ENCODE measurements at regions not wholly inside any gene's neighbourhood (a gene's known extent, or its start where the extent isn't known, plus 50 kb on each side); places are given as distances from the start of the nearest gene placed in this dataset.

DNA sequence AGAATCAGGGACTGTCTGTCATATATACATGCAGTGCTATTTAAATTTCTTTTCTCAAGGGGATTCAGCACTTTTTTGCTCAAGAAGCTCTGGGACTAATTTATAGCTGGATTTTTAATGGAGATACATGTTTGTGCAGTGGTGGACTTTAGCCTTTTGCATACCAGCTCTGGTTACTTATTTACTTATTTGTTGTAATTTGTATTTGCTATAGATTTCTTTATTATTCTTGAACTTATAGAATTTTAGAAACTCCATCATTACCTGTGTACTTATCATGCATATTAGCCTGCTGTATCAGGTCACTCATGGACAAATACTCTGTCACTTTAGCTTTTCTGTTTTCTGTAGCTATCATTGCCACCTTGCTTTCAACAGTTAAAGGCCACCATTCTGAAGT, 1296.9 kb upstream of the TMPRSS15 start:
- no peak for DNase-seq
- Mint-ChIP-seq H3K27ac (no peak overlapping the region), H3K27me3 (no peaks in the 10 kb centered on the region), H3K36me3 (ENCODE audit: low read depth) (no peaks in the 10 kb centered on the region), H3K4me3 (no peak overlapping the region), H3K4me1 (no peaks in the 10 kb centered on the region), H3K9me3 (peaks cover 24% of the 10 kb centered on the region)
- CTCF ChIA-PET = no interaction called here
- POLR2A ChIA-PET = no interaction called here

DNA sequence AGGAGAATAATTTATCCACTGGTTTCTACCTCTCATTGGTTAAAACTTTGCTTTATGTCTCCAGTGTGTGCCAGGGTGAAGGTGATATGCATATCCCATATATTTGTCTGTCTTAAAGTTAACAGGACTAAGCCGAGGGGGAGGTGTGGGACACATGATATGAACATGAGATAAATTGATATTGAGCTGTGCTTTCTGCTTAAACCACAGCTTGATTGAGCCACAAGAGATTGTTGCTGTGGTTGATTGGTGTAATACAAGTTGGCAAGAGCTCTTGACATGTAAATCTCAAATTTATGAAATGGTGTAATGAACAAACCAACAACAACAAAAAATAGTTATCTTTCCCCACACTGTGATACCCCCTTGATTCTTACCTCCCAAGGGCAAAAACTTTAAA, 1295.5 kb upstream of the NCAM2 start:
- peaks cover 27% of the 10 kb centered on the region for H3K9me3 Mint-ChIP-seq
- ChIA-PET CTCF (no interaction called here), POLR2A (no interaction called here)

DNA sequence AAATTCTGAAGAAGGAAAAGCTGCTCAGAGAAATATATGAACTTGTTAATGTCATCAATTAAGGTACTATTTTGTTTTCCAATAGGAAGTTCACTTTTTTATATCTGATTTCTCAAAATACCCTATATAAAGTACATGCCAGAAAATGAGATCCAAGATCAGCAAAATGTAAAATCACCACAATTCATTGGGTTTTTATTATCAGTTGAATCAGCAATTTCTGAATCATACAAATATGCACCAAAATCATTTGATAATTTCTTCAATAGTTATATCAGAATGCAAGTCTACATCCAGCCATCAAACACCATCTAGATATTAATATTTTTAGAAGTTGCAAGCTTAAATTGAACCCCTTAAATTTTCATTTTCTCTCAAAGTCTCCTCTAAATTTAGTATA, 1293.4 kb upstream of the NCAM2 start:
- H3K9me3 Mint-ChIP-seq = peaks cover 25% of the 10 kb centered on the region
- H3K27ac Mint-ChIP-seq = no peak overlapping the region
- H3K4me3 Mint-ChIP-seq = no peak overlapping the region
- H3K4me1 Mint-ChIP-seq = no peaks in the 10 kb centered on the region
- ChIA-PET POLR2A (no interaction called here), CTCF (no interaction called here)
- DNase-seq = no peak
- no peaks in the 10 kb centered on the region for H3K36me3 Mint-ChIP-seq (ENCODE audit: low read depth)
- no peaks in the 10 kb centered on the region for H3K27me3 Mint-ChIP-seq

More for the DNA sequence above, 1295.5 kb upstream of the NCAM2 start:
- DNase-seq = no peak
- H3K36me3 Mint-ChIP-seq (ENCODE audit: low read depth) = no peaks in the 10 kb centered on the region
- H3K4me1 Mint-ChIP-seq = no peaks in the 10 kb centered on the region
- H3K27me3 Mint-ChIP-seq = no peaks in the 10 kb centered on the region
- no peak overlapping the region for H3K4me3 Mint-ChIP-seq
- no peak overlapping the region for H3K27ac Mint-ChIP-seq

DNA sequence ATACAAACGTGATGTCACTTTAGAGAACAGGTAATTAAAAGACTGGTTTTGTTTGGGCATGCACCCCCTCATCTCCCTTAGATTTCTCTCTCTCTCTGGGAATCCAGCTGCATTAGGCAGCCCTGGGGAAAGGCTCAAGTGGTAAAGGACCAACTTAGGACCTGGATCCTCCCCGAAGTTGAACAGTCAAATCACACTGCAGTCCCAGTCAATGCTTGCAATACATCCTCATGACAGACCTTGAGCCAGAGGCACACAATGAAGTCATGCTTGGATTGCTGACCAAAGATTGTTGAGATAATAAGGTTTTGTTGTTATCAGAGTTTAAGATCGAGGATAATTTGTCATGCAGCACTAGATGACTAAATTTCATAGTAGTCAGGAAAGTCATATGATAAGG, 1285.8 kb upstream of the NCAM2 start:
- ChIA-PET CTCF (no interaction called here), POLR2A (no interaction called here)
- Mint-ChIP-seq H3K4me1 (no peaks in the 10 kb centered on the region), H3K4me3 (no peak overlapping the region), H3K27me3 (no peaks in the 10 kb centered on the region), H3K27ac (no peak overlapping the region), H3K36me3 (ENCODE audit: low read depth) (no peaks in the 10 kb centered on the region), H3K9me3 (peaks cover 28% of the 10 kb centered on the region)
- DNase-seq = no peak

DNA sequence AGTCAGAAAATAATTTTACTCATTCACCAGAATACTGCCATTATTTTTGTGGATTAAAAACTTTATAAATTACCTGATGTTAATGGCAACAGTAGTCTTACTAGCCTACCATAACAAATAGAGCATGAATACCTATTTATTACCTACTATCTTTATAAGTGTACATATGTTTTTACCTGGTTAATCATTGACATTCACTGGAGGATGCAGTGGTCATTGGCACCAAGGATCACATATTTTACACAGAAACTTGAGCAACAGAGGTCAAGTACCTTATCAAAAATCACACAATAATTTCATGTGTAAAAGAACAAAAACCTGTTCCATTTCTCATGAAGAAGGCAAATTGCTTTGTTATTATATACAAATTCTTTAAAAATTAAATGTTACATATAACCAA, 1284.9 kb upstream of the NCAM2 start:
- CTCF ChIA-PET = no interaction called here
- no peak for DNase-seq
- Mint-ChIP-seq H3K27me3 (no peaks in the 10 kb centered on the region), H3K36me3 (ENCODE audit: low read depth) (no peaks in the 10 kb centered on the region), H3K9me3 (peaks cover 28% of the 10 kb centered on the region), H3K4me3 (no peak overlapping the region), H3K27ac (no peak overlapping the region), H3K4me1 (no peaks in the 10 kb centered on the region)
- POLR2A ChIA-PET = no interaction called here

DNA sequence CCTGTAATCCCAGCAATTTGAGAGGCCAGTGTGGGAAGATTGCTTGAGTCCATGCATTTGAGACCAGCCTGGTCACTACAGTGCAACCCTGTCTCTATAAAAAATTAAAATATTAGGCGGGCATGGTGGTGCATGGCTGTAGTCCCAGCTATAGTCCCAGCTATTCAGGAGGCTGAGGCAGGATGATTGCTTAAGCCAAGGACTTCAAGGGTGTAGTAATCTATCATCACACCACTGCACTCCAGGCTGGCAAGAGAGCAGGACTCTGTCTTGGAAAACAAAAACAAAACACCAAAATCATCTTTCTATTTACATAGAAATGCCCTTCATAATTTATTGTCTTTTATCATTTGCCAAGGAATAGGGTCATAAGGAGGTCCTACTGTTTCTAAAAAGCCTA, 1274.1 kb upstream of the NCAM2 start:
- no peak overlapping the region for H3K4me3 Mint-ChIP-seq
- H3K9me3 Mint-ChIP-seq = peaks cover 5% of the 10 kb centered on the region
- CTCF ChIA-PET = no interaction called here
- H3K36me3 Mint-ChIP-seq (ENCODE audit: low read depth) = no peaks in the 10 kb centered on the region
- no peaks in the 10 kb centered on the region for H3K4me1 Mint-ChIP-seq
- POLR2A ChIA-PET = no interaction called here
- no peak for DNase-seq
- H3K27ac Mint-ChIP-seq = no peak overlapping the region
- H3K27me3 Mint-ChIP-seq = no peaks in the 10 kb centered on the region

DNA sequence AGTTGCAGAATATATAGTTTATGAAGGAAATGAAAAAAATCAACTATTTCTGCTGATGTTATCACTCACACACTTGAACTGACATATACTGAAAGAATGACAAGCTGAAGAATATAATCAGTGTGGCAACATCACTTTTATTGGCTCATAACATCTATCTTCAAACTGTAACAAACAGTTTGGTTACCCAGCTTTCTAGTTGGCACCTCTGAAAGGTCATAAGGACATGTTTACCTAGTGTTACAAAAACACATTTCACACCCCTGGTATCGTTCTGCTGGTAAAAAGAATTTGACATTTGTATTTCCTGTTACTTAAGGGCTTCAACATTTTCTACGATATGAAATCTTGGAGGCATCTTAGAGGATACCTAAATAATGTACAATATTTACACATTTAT, 1267.0 kb upstream of the NCAM2 start:
- no peak for DNase-seq
- POLR2A ChIA-PET = no interaction called here
- Mint-ChIP-seq H3K27ac (no peak overlapping the region), H3K9me3 (peaks cover 8% of the 10 kb centered on the region), H3K4me1 (no peaks in the 10 kb centered on the region), H3K36me3 (ENCODE audit: low read depth) (no peaks in the 10 kb centered on the region), H3K27me3 (no peaks in the 10 kb centered on the region), H3K4me3 (no peak overlapping the region)
- CTCF ChIA-PET = no interaction called here

DNA sequence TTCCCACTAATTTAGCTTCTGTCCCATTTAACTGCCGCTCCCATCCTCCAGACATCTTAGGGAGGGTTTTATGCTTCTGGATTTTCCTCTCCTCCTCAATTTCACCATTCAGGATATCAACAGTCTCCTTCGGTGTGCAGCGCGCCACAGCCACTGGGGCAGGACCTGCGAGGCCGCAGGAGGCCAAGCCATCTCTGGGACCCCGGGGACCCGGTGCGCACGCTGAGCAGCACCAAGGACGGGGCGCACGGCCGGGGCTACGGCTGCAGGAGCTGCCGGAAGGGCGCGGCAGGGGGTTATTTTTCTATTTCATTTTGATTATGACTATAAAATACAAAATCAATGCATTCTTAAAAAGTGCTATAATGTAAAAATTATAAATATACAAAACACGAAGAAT, 1238.4 kb upstream of the NCAM2 start:
- POLR2A ChIA-PET = no interaction called here
- no peaks in the 10 kb centered on the region for H3K36me3 Mint-ChIP-seq (ENCODE audit: low read depth)
- peaks cover 17% of the 10 kb centered on the region for H3K9me3 Mint-ChIP-seq
- no peak overlapping the region for H3K4me3 Mint-ChIP-seq
- H3K27ac Mint-ChIP-seq = no peak overlapping the region
- no peaks in the 10 kb centered on the region for H3K4me1 Mint-ChIP-seq
- CTCF ChIA-PET = no interaction called here
- H3K27me3 Mint-ChIP-seq = no peaks in the 10 kb centered on the region
- no peak for DNase-seq

DNA sequence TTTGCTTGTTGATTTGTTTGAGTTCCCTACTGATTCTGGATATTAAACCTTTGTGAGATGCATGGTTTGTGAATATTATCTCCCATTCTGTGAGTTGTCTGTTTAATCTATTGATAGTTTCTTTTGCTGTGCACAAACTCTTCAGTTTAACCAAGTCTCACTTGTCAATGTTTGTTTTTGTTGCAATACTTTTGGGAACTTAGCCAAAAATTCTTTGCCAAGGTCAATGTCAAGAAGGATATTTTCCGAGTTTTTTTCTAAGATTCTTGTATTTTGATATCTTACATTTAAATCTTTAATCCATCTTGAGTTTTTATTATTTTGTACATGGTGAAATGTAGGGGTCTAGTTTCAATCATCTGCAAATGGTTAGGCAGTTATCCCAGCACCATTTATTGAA, 1230.7 kb upstream of the NCAM2 start:
- POLR2A ChIA-PET = no interaction called here
- H3K36me3 Mint-ChIP-seq (ENCODE audit: low read depth) = no peaks in the 10 kb centered on the region
- DNase-seq = no peak
- H3K4me3 Mint-ChIP-seq = no peak overlapping the region
- H3K27ac Mint-ChIP-seq = no peak overlapping the region
- peaks cover 16% of the 10 kb centered on the region for H3K9me3 Mint-ChIP-seq
- H3K4me1 Mint-ChIP-seq = no peaks in the 10 kb centered on the region
- CTCF ChIA-PET = no interaction called here
- H3K27me3 Mint-ChIP-seq = no peaks in the 10 kb centered on the region

DNA sequence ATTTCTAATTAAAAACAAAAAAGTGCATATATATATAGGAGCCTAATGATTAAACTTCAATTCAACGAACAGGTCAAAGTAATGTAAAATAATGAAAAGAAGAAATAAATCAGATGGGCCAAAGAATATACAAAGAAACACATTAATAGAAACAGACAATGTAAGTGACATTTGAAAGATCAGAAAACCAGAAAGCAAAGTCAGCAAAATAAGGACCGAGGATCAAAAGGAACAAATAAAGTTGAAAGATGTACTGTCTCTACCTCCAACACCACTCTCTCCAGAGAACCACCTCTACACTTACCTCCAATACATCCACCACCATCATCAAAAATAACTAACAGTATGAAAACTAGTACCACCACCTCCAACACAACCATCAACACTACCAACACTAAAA, 1226.3 kb upstream of the NCAM2 start:
- POLR2A ChIA-PET = no interaction called here
- no peak for DNase-seq
- H3K4me1 Mint-ChIP-seq = no peaks in the 10 kb centered on the region
- H3K9me3 Mint-ChIP-seq = peaks cover 16% of the 10 kb centered on the region
- H3K27ac Mint-ChIP-seq = no peak overlapping the region
- no peaks in the 10 kb centered on the region for H3K27me3 Mint-ChIP-seq
- no peak overlapping the region for H3K4me3 Mint-ChIP-seq
- H3K36me3 Mint-ChIP-seq (ENCODE audit: low read depth) = no peaks in the 10 kb centered on the region
- CTCF ChIA-PET = no interaction called here

DNA sequence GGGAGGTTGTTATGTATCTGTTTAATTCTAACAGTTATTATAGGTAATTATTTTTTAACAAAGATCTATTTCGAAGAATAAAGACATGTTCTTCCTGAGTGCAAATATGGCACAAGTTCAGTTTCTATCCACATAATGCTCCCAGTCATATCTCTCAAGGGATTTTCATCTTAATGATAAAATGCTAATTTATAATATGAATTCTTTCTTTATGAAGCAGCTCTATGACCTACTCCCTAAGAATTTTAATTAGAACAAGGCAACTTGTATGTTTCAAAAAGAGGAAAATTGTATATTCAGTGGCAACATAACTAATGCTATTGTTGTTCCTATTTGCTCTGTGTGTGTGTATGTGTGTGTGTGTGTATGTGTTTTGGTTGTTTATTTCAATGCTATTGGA, 1222.1 kb upstream of the NCAM2 start:
- CTCF ChIA-PET = no interaction called here
- no peak overlapping the region for H3K4me3 Mint-ChIP-seq
- no peaks in the 10 kb centered on the region for H3K4me1 Mint-ChIP-seq
- H3K36me3 Mint-ChIP-seq (ENCODE audit: low read depth) = no peaks in the 10 kb centered on the region
- no peak overlapping the region for H3K27ac Mint-ChIP-seq
- POLR2A ChIA-PET = no interaction called here
- H3K9me3 Mint-ChIP-seq = peaks cover 10% of the 10 kb centered on the region
- DNase-seq = no peak
- H3K27me3 Mint-ChIP-seq = no peaks in the 10 kb centered on the region

DNA sequence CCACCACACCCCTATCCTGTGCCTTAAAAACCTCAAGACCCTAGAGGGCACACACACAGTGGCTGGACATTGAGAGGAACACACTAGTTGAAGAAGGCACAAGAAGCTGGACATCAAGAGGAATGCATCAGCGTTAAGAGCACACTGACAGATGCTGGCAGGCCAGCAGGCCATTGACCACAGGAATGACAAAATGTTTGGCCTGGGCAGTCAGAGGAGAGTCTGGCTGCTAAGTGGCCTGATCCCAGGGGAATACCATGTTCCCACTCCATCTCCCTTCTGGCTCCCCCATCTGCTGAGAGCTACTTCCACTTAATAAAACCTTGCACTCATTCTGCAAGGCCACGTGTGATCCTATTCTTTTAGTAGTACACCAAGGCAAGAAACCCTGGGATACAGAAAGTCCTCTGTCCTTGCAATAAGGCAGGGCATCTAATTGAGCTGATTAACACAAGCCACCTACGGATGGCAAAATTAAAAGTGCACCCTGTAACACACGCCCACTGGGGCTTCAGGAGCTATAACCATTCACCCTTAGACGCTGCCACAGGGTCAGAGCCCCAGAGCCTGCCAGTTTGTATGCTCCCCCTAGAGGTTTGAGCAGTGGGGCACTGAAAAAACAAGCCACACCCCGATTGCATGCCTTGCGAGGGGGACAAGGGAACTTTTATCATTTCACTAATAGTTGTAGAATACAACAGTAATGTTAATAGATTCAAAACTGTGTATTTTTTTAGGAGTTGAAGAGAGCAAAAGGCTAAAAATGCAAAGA, 1216.1 kb upstream of the NCAM2 start:
- Mint-ChIP-seq H3K4me3 (no peak overlapping the region), H3K9me3 (peaks cover 22% of the 10 kb centered on the region), H3K27ac (no peak overlapping the region), H3K27me3 (no peaks in the 10 kb centered on the region), H3K36me3 (ENCODE audit: low read depth) (no peaks in the 10 kb centered on the region), H3K4me1 (no peaks in the 10 kb centered on the region)
- CTCF ChIA-PET = no interaction called here
- POLR2A ChIA-PET = no interaction called here
- no peak for DNase-seq

DNA sequence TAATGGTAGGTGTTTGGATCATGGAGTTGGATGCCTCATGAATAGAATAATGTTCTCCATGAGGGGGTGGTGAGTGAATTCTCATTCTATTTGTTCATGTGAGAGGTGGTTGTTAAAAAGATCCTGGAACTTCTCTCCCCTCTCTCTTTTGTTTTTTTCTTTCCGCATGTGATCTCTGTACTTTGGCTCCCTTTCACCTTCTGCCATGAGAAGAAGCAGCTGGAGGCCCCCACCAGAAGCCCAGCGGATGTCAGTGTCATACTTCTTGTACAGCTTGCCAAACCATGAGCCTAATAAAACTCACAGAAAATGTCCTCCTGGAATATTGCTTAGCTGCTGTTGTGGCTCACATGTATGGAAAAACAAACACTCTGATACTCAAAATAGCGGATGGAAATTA, 1212.3 kb upstream of the NCAM2 start:
- H3K4me1 Mint-ChIP-seq = no peaks in the 10 kb centered on the region
- CTCF ChIA-PET = no interaction called here
- peaks cover 22% of the 10 kb centered on the region for H3K9me3 Mint-ChIP-seq
- DNase-seq = no peak
- H3K36me3 Mint-ChIP-seq (ENCODE audit: low read depth) = no peaks in the 10 kb centered on the region
- POLR2A ChIA-PET = no interaction called here
- no peak overlapping the region for H3K27ac Mint-ChIP-seq
- no peaks in the 10 kb centered on the region for H3K27me3 Mint-ChIP-seq
- no peak overlapping the region for H3K4me3 Mint-ChIP-seq

DNA sequence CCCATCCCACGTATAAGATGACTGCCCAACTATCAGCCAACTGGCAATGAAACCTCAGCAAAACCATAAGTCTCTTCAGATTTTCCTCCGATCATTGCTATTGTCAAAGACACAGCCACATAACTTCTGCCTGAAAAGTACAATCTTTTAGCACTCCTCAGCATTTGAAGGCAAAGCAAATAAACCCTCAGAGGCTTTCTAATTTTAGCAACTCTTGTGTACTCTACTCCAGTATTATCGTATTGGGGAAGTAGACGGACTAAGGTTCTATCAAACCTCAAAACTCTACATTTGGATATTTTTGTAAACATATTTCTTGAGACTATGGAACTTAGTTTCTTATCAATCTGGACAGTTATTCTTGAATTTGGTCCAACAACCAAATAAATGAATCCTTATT, 1206.2 kb upstream of the NCAM2 start:
- peaks cover 9% of the 10 kb centered on the region for H3K9me3 Mint-ChIP-seq
- H3K36me3 Mint-ChIP-seq (ENCODE audit: low read depth) = no peaks in the 10 kb centered on the region
- H3K4me3 Mint-ChIP-seq = no peak overlapping the region
- H3K27me3 Mint-ChIP-seq = no peaks in the 10 kb centered on the region
- no peaks in the 10 kb centered on the region for H3K4me1 Mint-ChIP-seq
- DNase-seq = no peak
- no peak overlapping the region for H3K27ac Mint-ChIP-seq
- POLR2A ChIA-PET = no interaction called here
- CTCF ChIA-PET = no interaction called here

DNA sequence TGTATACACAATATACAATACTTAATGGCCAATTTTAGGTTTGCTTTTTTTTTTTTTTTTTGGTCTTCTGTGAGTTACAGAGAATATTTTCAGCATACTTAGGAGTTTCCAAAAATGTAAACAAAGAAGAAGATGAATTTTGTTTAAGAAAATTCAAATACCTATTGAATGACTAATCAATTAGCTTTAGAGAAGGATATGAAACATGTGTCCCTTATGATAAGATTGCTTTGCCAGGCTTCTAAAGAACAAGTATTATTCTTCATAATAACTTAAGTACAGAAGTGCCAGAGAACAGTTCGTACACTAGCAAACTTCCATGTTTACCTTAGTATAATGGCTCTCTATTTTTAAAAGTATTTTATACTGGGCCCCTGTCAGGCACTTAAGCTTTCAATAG, 1191.0 kb upstream of the NCAM2 start:
- POLR2A ChIA-PET = no interaction called here
- H3K4me1 Mint-ChIP-seq = no peaks in the 10 kb centered on the region
- DNase-seq = no peak
- H3K27ac Mint-ChIP-seq = no peak overlapping the region
- H3K36me3 Mint-ChIP-seq (ENCODE audit: low read depth) = no peaks in the 10 kb centered on the region
- no peaks in the 10 kb centered on the region for H3K27me3 Mint-ChIP-seq
- CTCF ChIA-PET = interaction anchor here (0.7 kb wide), 1 partner anchor 137 kb away, joined by 4 read pairs; no protein-coding TSS in a partner anchor
- H3K9me3 Mint-ChIP-seq = peaks cover 6% of the 10 kb centered on the region
- H3K4me3 Mint-ChIP-seq = no peak overlapping the region

Data from activated CD4-positive, alpha-beta memory T cell treated with anti-CD3 and anti-CD28 coated beads, Interleukin-2, amount 10 ng/mL, durations not matched to agents 7 days and 5 days (primary cell).